Neural cell (in vitro differentiated cells): ENCODE measurements at regions not wholly inside any gene's neighbourhood (a gene's known extent, or its start where the extent isn't known, plus 50 kb on each side); places are given as distances from the start of the nearest gene placed in this dataset.

Experiments
- H2AFZ ChIP-seq: fragments of 200-600, 300-800 bp; sonication (generic), shearing (Covaris generic); 2 replicates; pipeline ENCODE4 v1.6.0; 2014; ENCODE audit warnings: low read depth, mild to moderate bottlenecking, antibody characterized with exemption, low read length, moderate library complexity
- H3F3A ChIP-seq: fragments of 200-600 bp; shearing (Covaris generic); 2 replicates; pipeline ENCODE4 v1.6.1; 2016; ENCODE audit warnings: mild to moderate bottlenecking, moderate library complexity, mixed read lengths, antibody characterized with exemption, low read length; ENCODE audit not compliant: insufficient read depth, poor library complexity, severe bottlenecking
- H3K27ac ChIP-seq: fragments of 200-600, 300-800 bp; sonication (generic), shearing (Covaris generic); 2 replicates; pipeline ENCODE4 v1.5.1; 2014; ENCODE audit warnings: mild to moderate bottlenecking, low read length, moderate library complexity
- H3K27me3 ChIP-seq: fragments of 300-800, 200-600 bp; sonication (generic), shearing (Covaris generic); 2 replicates; pipeline ENCODE4 v1.6.0; 2014; ENCODE audit warnings: mild to moderate bottlenecking, low read depth, low read length, moderate library complexity; ENCODE audit not compliant: insufficient read depth
- H3K36me3 ChIP-seq: fragments of 300-800, 200-600 bp; sonication (generic), shearing (Covaris generic); 2 replicates; pipeline ENCODE4 v1.5.1; 2014; ENCODE audit warnings: mild to moderate bottlenecking, antibody characterized with exemption, low read length, moderate library complexity; ENCODE audit not compliant: insufficient read depth
- H3K4me2 ChIP-seq: fragments of 300-800, 200-600 bp; sonication (generic), shearing (Covaris generic); 2 replicates; pipeline ENCODE4 v1.6.0; 2014; ENCODE audit warnings: mild to moderate bottlenecking, low read length
- H3K4me3 ChIP-seq: fragments of 300-800, 200-600 bp; sonication (generic), shearing (Covaris generic); 2 replicates; pipeline ENCODE4 v1.5.1; 2014; ENCODE audit warnings: mild to moderate bottlenecking, low read length, moderate library complexity
- H3K79me2 ChIP-seq: fragments of 200-600 bp; shearing (Covaris generic); replicated peaks from 2 replicates; pipeline ENCODE4 v1.6.0; 2014; ENCODE audit warnings: mild to moderate bottlenecking, low read length, moderate library complexity; ENCODE audit not compliant: insufficient read depth
- H3K9ac ChIP-seq: fragments of 300-800, 200-600 bp; sonication (generic), shearing (Covaris generic); 2 replicates; pipeline ENCODE4 v1.6.1; 2016; ENCODE audit warnings: mild to moderate bottlenecking, low read length, mixed read lengths
- H3K9me2 ChIP-seq: fragments of 200-600 bp; shearing (Covaris generic); 2 replicates; pipeline ENCODE4 v1.6.1; 2016; ENCODE audit warnings: mild to moderate bottlenecking, low read length, mixed read lengths; ENCODE audit not compliant: insufficient read depth
- H3K9me3 ChIP-seq: fragments of 200-600, 300-800 bp; sonication (generic), shearing (Covaris generic); 2 replicates; pipeline ENCODE4 v1.6.1; 2016; ENCODE audit warnings: mild to moderate bottlenecking, mixed run types, low read length, moderate library complexity, mixed read lengths
- H4K20me1 ChIP-seq: fragments of 200-600 bp; shearing (Covaris generic); 2 replicates; pipeline ENCODE4 v1.6.1; 2016; ENCODE audit warnings: mild to moderate bottlenecking, mixed run types; ENCODE audit not compliant: insufficient read depth
- CTCF ChIP-seq: fragments of 450-650 bp; IDR thresholded peaks from 2 replicates; pipeline ENCODE4 v1.5.1; 2014; ENCODE audit warnings: antibody characterized with exemption, mild to moderate bottlenecking, moderate library complexity; ENCODE audit not compliant: poor library complexity, severe bottlenecking
- EP300 ChIP-seq: fragments of 450-650 bp; conservative IDR thresholded peaks from 2 replicates; pipeline ENCODE4 v1.6.1; 2014; ENCODE audit warnings: antibody characterized with exemption, mild to moderate bottlenecking, moderate library complexity; ENCODE audit not compliant: poor library complexity, severe bottlenecking
- EZH2 ChIP-seq: fragments of 200-600, 300-800 bp; shearing (Covaris generic), sonication (generic); IDR thresholded peaks from 2 replicates; pipeline ENCODE4 v1.6.1; 2014; ENCODE audit warnings: antibody characterized with exemption, low read length, borderline replicate concordance, mild to moderate bottlenecking; ENCODE audit not compliant: insufficient read depth, poor library complexity, severe bottlenecking
- MXI1 ChIP-seq: fragments of 450-650 bp; conservative IDR thresholded peaks from 2 replicates; pipeline ENCODE4 v1.6.1; 2014; ENCODE audit warnings: antibody characterized with exemption, mild to moderate bottlenecking; ENCODE audit not compliant: poor library complexity, severe bottlenecking
- POLR2AphosphoS5 ChIP-seq: IDR thresholded peaks from 2 replicates; pipeline ENCODE4 v1.6.1; 2012
- RAD21 ChIP-seq: fragments of 450-650 bp; conservative IDR thresholded peaks from 2 replicates; pipeline ENCODE4 v1.6.1; 2014; ENCODE audit warnings: antibody characterized with exemption, mild to moderate bottlenecking, moderate library complexity
- SMC3 ChIP-seq: fragments of 450-650 bp; conservative IDR thresholded peaks from 2 replicates; pipeline ENCODE4 v1.6.1; 2014; ENCODE audit warnings: antibody characterized with exemption, mild to moderate bottlenecking, moderate library complexity; ENCODE audit not compliant: poor library complexity
- TAF1 ChIP-seq: IDR thresholded peaks from 2 replicates; pipeline ENCODE4 v1.6.1; 2012; ENCODE audit warnings: low read depth
- TF ChIP-seq, protein P1 (sequence below): IDR thresholded peaks from 2 replicates; pipeline ENCODE4 v1.6.1; 2012; ENCODE audit warnings: borderline replicate concordance

- no peaks in the 10 kb centered on the region for H3K9me2 ChIP-seq
- no peaks in the 10 kb centered on the region for H4K20me1 ChIP-seq
- no peak overlapping the region for H3K4me3 ChIP-seq
- H2AFZ ChIP-seq: no peak overlapping the region
- no peaks in the 10 kb centered on the region for H3F3A ChIP-seq
- TF ChIP-seq MXI1: no peak
- TF ChIP-seq SMC3: no peak
- TF ChIP-seq RAD21: no peak
- TF ChIP-seq POLR2AphosphoS5: no peak
- no peak for TF ChIP-seq EZH2
- TF ChIP-seq EP300: no peak
- no peak overlapping the region for H3K4me2 ChIP-seq
- no peaks in the 10 kb centered on the region for H3K36me3 ChIP-seq
- no peak overlapping the region for H3K9ac ChIP-seq
- H3K79me2 ChIP-seq: no peaks in the 10 kb centered on the region
- H3K27me3 ChIP-seq: no peaks in the 10 kb centered on the region
- no peak overlapping the region for H3K27ac ChIP-seq
- H3K9me3 ChIP-seq: no peaks in the 10 kb centered on the region
These were observed 86.7 kb upstream of the KCNQ5 start for GRCh38 chr6:72535124-72535523.

GRCh38 chr6:72547020-72547419, 74.8 kb upstream of the KCNQ5 start:
- H3K27me3 ChIP-seq: no peaks in the 10 kb centered on the region
- H3K36me3 ChIP-seq: no peaks in the 10 kb centered on the region
- no peak overlapping the region for H3K9ac ChIP-seq
- no peak overlapping the region for H3K4me2 ChIP-seq
- no peaks in the 10 kb centered on the region for H3F3A ChIP-seq
- no peak overlapping the region for H2AFZ ChIP-seq
- H3K79me2 ChIP-seq: no peaks in the 10 kb centered on the region
- no peak overlapping the region for H3K27ac ChIP-seq
- H3K9me3 ChIP-seq: peaks cover 12% of the 10 kb centered on the region
- TF ChIP-seq RAD21 (no peak), EP300 (no peak), EZH2 (no peak), SMC3 (no peak), MXI1 (no peak), POLR2AphosphoS5 (no peak), CTCF (no peak), TAF1 (no peak)
- TF ChIP-seq, protein P1, sequence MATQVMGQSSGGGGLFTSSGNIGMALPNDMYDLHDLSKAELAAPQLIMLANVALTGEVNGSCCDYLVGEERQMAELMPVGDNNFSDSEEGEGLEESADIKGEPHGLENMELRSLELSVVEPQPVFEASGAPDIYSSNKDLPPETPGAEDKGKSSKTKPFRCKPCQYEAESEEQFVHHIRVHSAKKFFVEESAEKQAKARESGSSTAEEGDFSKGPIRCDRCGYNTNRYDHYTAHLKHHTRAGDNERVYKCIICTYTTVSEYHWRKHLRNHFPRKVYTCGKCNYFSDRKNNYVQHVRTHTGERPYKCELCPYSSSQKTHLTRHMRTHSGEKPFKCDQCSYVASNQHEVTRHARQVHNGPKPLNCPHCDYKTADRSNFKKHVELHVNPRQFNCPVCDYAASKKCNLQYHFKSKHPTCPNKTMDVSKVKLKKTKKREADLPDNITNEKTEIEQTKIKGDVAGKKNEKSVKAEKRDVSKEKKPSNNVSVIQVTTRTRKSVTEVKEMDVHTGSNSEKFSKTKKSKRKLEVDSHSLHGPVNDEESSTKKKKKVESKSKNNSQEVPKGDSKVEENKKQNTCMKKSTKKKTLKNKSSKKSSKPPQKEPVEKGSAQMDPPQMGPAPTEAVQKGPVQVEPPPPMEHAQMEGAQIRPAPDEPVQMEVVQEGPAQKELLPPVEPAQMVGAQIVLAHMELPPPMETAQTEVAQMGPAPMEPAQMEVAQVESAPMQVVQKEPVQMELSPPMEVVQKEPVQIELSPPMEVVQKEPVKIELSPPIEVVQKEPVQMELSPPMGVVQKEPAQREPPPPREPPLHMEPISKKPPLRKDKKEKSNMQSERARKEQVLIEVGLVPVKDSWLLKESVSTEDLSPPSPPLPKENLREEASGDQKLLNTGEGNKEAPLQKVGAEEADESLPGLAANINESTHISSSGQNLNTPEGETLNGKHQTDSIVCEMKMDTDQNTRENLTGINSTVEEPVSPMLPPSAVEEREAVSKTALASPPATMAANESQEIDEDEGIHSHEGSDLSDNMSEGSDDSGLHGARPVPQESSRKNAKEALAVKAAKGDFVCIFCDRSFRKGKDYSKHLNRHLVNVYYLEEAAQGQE: no peak
- H3K4me3 ChIP-seq: no peak overlapping the region
- H3K9me2 ChIP-seq: no peaks in the 10 kb centered on the region
- no peaks in the 10 kb centered on the region for H4K20me1 ChIP-seq
